Nephron progenitor cell (in vitro differentiated cells): ENCODE measurements at regions not wholly inside any gene's neighbourhood (a gene's known extent, or its start where the extent isn't known, plus 50 kb on each side); places are given as distances from the start of the nearest gene placed in this dataset.
A peak's percentile ranks its signal among the peaks of the same experiment; 100 is the strongest.

Experiments
- DNase-seq: peaks from one replicate; pipeline ENCODE4 v3.0.0; 2021
- H3K27ac Mint-ChIP-seq: 2 replicates; pipeline ENCODE4 v1.8.0; 2021; ENCODE audit warnings: mild to moderate bottlenecking, moderate library complexity, mixed read lengths
- H3K27me3 Mint-ChIP-seq: 2 replicates; pipeline ENCODE4 v1.8.0; 2021; ENCODE audit warnings: mild to moderate bottlenecking, low read depth, mixed read lengths; ENCODE audit not compliant: poor library complexity
- H3K36me3 Mint-ChIP-seq: 2 replicates; pipeline ENCODE4 v1.8.0; 2021; ENCODE audit warnings: low read depth, mixed read lengths
- H3K4me1 Mint-ChIP-seq: 2 replicates; pipeline ENCODE4 v1.8.0; 2021; ENCODE audit warnings: mixed read lengths
- H3K4me3 Mint-ChIP-seq: 2 replicates; pipeline ENCODE4 v1.8.0; 2021; ENCODE audit warnings: mild to moderate bottlenecking, moderate library complexity, mixed read lengths
- H3K9me3 Mint-ChIP-seq: 2 replicates; pipeline ENCODE4 v1.8.0; 2021; ENCODE audit warnings: mild to moderate bottlenecking, moderate library complexity, mixed read lengths
- TF ChIP-seq, protein P1 (sequence below): fragments of 200-600 bp; sonication (generic); IDR thresholded peaks from 2 replicates; pipeline ENCODE4 v1.5.0; 2021; ENCODE audit warnings: antibody characterized with exemption

- Mint-ChIP-seq H3K27me3 (peaks cover 32% of the 10 kb centered on the region), H3K36me3 (no peaks in the 10 kb centered on the region), H3K9me3 (no peaks in the 10 kb centered on the region), H3K27ac (no peak overlapping the region), H3K4me3 (no peak overlapping the region), H3K4me1 (peaks cover 24% of the 10 kb centered on the region)
- TF ChIP-seq, protein P1, sequence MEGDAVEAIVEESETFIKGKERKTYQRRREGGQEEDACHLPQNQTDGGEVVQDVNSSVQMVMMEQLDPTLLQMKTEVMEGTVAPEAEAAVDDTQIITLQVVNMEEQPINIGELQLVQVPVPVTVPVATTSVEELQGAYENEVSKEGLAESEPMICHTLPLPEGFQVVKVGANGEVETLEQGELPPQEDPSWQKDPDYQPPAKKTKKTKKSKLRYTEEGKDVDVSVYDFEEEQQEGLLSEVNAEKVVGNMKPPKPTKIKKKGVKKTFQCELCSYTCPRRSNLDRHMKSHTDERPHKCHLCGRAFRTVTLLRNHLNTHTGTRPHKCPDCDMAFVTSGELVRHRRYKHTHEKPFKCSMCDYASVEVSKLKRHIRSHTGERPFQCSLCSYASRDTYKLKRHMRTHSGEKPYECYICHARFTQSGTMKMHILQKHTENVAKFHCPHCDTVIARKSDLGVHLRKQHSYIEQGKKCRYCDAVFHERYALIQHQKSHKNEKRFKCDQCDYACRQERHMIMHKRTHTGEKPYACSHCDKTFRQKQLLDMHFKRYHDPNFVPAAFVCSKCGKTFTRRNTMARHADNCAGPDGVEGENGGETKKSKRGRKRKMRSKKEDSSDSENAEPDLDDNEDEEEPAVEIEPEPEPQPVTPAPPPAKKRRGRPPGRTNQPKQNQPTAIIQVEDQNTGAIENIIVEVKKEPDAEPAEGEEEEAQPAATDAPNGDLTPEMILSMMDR = no peak
- no peak for DNase-seq
These were observed 167.8 kb downstream of the BCL11A start for GRCh38 chr2:60385648-60386047.

- H3K4me3 Mint-ChIP-seq = no peak overlapping the region
- no peaks in the 10 kb centered on the region for H3K36me3 Mint-ChIP-seq
- no peaks in the 10 kb centered on the region for H3K9me3 Mint-ChIP-seq
- TF ChIP-seq, protein P1 = no peak
- DNase-seq = no peak
- H3K27ac Mint-ChIP-seq = peak overlapping the region; percentile 65
- H3K27me3 Mint-ChIP-seq = peaks cover 27% of the 10 kb centered on the region
- H3K4me1 Mint-ChIP-seq = peaks cover 24% of the 10 kb centered on the region
These were observed 169.9 kb downstream of the BCL11A start for GRCh38 chr2:60383401-60384143.

- DNase-seq = no peak
- Mint-ChIP-seq H3K9me3 (no peaks in the 10 kb centered on the region), H3K4me3 (no peak overlapping the region), H3K27ac (no peak overlapping the region), H3K4me1 (peaks cover 24% of the 10 kb centered on the region), H3K27me3 (peaks cover 18% of the 10 kb centered on the region), H3K36me3 (no peaks in the 10 kb centered on the region)
- TF ChIP-seq, protein P1 = no peak
These were observed 173.0 kb downstream of the BCL11A start for GRCh38 chr2:60380411-60380810.

DNA sequence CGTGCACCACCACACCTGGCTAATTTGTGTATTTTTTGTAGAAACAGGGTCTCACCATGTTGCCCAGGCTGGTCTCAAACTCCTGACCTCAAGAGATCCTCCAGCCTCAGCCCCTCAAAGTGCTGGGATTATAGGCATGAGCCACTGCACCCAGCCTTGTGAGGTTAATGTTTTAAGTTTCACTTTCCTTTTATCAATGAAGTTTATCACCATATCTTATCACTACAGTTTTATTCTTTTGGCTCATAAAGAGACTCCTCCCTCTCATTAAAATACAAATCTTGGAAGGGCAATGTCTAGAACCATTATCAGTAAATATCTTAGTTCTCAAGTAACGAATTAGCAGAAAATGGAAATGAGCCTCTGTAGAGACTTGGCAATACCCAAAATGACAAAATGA, 173.8 kb downstream of the BCL11A start:
- DNase-seq = no peak
- H3K4me1 Mint-ChIP-seq = peaks cover 29% of the 10 kb centered on the region

GRCh38 chr2:60379216-60379615, 174.2 kb downstream of the BCL11A start:
- no peak for DNase-seq
- TF ChIP-seq, protein P1 = no peak
- H3K9me3 Mint-ChIP-seq = no peaks in the 10 kb centered on the region
- H3K27ac Mint-ChIP-seq = no peak overlapping the region
- H3K4me1 Mint-ChIP-seq = peaks cover 28% of the 10 kb centered on the region
- no peak overlapping the region for H3K4me3 Mint-ChIP-seq
- H3K27me3 Mint-ChIP-seq = peaks cover 18% of the 10 kb centered on the region
- no peaks in the 10 kb centered on the region for H3K36me3 Mint-ChIP-seq

More for the DNA sequence above, 173.8 kb downstream of the BCL11A start:
- Mint-ChIP-seq H3K36me3 (no peaks in the 10 kb centered on the region), H3K27ac (no peak overlapping the region), H3K9me3 (no peaks in the 10 kb centered on the region), H3K27me3 (peaks cover 18% of the 10 kb centered on the region), H3K4me3 (no peak overlapping the region)
- TF ChIP-seq, protein P1 = no peak

GRCh38 chr2:60377825-60378224, 175.6 kb downstream of the BCL11A start:
- Mint-ChIP-seq H3K27ac (no peak overlapping the region), H3K27me3 (peaks cover 18% of the 10 kb centered on the region), H3K9me3 (no peaks in the 10 kb centered on the region), H3K36me3 (no peaks in the 10 kb centered on the region), H3K4me3 (no peak overlapping the region), H3K4me1 (peaks cover 20% of the 10 kb centered on the region)
- no peak for DNase-seq
- TF ChIP-seq, protein P1 = no peak
